Mesenteric fat pad (tissue), 1 donor: ENCODE measurements at regions not wholly inside any gene's neighbourhood (a gene's known extent, or its start where the extent isn't known, plus 50 kb on each side); places are given as distances from the start of the nearest gene placed in this dataset.

Source experiments
- DNase-seq: peaks from one replicate; pipeline ENCODE4 v3.0.0-alpha.2; 2020; ENCODE audit warnings: low spot score
- donor health status: DM: yes; HTN: yes; CAD: no.

- DNase-seq, result no peak
Measured at GRCh38 chr6:128672023-128672422, 151.6 kb upstream of the PTPRK start.

GRCh38 chr6:128667339-128667858 is 147.0 kb upstream of the PTPRK start:
- DNase-seq, result no peak

- no peak for DNase-seq
Measured at GRCh38 chr6:128666405-128666804, 146.0 kb upstream of the PTPRK start.

GRCh38 chr6:128663238-128663637 is 142.8 kb upstream of the PTPRK start:
- no peak for DNase-seq

- DNase-seq, result no peak
Measured at GRCh38 chr6:128659878-128660622, 139.7 kb upstream of the PTPRK start.

- no peak for DNase-seq
Measured at GRCh38 chr6:128659276-128659675, 138.9 kb upstream of the PTPRK start.

GRCh38 chr6:128657181-128657580 is 136.8 kb upstream of the PTPRK start:
- no peak for DNase-seq

- no peak for DNase-seq
Measured at GRCh38 chr6:128655978-128656498, 135.6 kb upstream of the PTPRK start.

GRCh38 chr6:128648022-128648598 is 127.7 kb upstream of the PTPRK start:
- no peak for DNase-seq

GRCh38 chr6:128642132-128642531 is 121.7 kb upstream of the PTPRK start:
- no peak for DNase-seq

GRCh38 chr6:128641703-128642102 is 121.3 kb upstream of the PTPRK start:
- no peak for DNase-seq

GRCh38 chr6:128638817-128639216 is 118.4 kb upstream of the PTPRK start:
- DNase-seq, result no peak

GRCh38 chr6:128635219-128635618 is 114.8 kb upstream of the PTPRK start:
- no peak for DNase-seq

GRCh38 chr6:128632131-128632530 is 111.7 kb upstream of the PTPRK start:
- DNase-seq, result no peak

GRCh38 chr6:128631031-128631430 is 110.6 kb upstream of the PTPRK start:
- no peak for DNase-seq

GRCh38 chr6:128630213-128630612 is 109.8 kb upstream of the PTPRK start:
- DNase-seq, result no peak

- DNase-seq, result no peak
Measured at GRCh38 chr6:128617285-128617684, 96.9 kb upstream of the PTPRK start.

- no peak for DNase-seq
Measured at GRCh38 chr6:128616342-128616741, 95.9 kb upstream of the PTPRK start.

- no peak for DNase-seq
Measured at GRCh38 chr6:128606611-128607010, 86.2 kb upstream of the PTPRK start.

- no peak for DNase-seq
Measured at GRCh38 chr6:128605961-128606360, 85.6 kb upstream of the PTPRK start.

- DNase-seq, result no peak
Measured at GRCh38 chr6:128601060-128601459, 80.7 kb upstream of the PTPRK start.

- DNase-seq, result no peak
Measured at GRCh38 chr6:128600397-128600951, 80.1 kb upstream of the PTPRK start.
